HUES6 (cell line): ENCODE measurements at regions not wholly inside any gene's neighbourhood (a gene's known extent, or its start where the extent isn't known, plus 50 kb on each side); places are given as distances from the start of the nearest gene placed in this dataset.

Source experiments
- H3K27ac ChIP-seq: 2 replicates; pipeline ENCODE4 v1.7.0; 2013; ENCODE audit warnings: low read depth, mild to moderate bottlenecking, low read length, inconsistent platforms
- H3K27me3 ChIP-seq: 2 replicates; pipeline ENCODE4 v1.6.1; 2013; ENCODE audit warnings: low read length; ENCODE audit not compliant: control insufficient read depth, insufficient read depth
- H3K36me3 ChIP-seq: 2 replicates; pipeline ENCODE4 v1.6.1; 2013; ENCODE audit warnings: low read length; ENCODE audit not compliant: control insufficient read depth, insufficient read depth
- H3K4me1 ChIP-seq: 2 replicates; pipeline ENCODE4 v1.6.1; 2013; ENCODE audit warnings: low read length; ENCODE audit not compliant: control insufficient read depth, insufficient read depth
- H3K4me3 ChIP-seq: 2 replicates; pipeline ENCODE4 v1.5.1; 2013; ENCODE audit warnings: low read depth, low read length
- H3K9ac ChIP-seq: one replicate; pipeline ENCODE4 v1.6.1; 2013; ENCODE audit warnings: mild to moderate bottlenecking, low read length
- H3K9me3 ChIP-seq: 2 replicates; pipeline ENCODE4 v1.6.1; 2013; ENCODE audit warnings: low read depth, low read length; ENCODE audit not compliant: control insufficient read depth, insufficient read depth

DNA sequence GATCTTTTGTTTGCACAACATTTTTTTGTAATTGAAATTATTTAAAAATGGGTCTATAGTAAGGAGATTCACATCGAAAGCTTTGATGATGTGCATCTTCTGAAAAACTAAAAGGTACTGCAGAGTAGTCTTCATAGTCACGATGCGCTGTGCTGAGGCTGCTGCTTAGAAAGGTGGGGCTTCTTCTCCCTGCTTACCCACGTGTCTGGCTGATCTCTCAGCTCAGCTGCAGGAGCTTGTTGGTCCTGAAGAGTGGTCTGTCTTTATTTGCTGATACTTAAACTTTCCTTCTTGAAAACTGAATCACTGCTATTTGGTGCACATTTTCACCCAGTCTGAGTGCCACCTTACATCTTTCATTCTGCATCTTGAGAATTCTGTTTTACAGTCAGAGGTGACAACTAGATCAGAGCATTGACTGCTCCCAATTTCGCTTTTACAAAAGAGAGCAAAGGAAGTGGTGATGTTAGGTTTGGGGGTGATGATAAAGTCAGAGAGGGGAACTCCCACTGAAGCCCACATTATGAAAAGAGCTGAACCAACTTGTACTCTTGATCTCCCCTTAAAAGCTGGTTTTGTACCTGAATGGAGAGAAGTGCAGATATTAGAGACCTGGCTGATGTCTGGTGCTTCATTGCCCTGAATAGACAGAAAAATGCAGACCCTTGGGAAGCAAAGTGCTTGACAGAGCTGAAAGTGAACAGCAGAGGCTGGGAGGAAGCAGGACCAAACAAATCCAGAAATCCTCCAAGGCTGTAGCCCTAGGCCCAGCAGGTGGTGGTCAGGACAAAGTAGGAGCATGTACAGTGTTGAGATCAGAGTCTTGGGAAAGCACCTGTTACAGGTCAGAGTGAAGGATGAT, 984.5 kb downstream of the TSN start:
- no peak overlapping the region for H3K27ac ChIP-seq
- no peak overlapping the region for H3K4me3 ChIP-seq
- peaks cover 6% of the 10 kb centered on the region for H3K4me1 ChIP-seq
- no peaks in the 10 kb centered on the region for H3K27me3 ChIP-seq
- H3K9ac ChIP-seq: no peak overlapping the region
- peaks cover 9% of the 10 kb centered on the region; the same call in 1 of the 2 replicates for H3K9me3 ChIP-seq
- no peaks in the 10 kb centered on the region for H3K36me3 ChIP-seq

DNA sequence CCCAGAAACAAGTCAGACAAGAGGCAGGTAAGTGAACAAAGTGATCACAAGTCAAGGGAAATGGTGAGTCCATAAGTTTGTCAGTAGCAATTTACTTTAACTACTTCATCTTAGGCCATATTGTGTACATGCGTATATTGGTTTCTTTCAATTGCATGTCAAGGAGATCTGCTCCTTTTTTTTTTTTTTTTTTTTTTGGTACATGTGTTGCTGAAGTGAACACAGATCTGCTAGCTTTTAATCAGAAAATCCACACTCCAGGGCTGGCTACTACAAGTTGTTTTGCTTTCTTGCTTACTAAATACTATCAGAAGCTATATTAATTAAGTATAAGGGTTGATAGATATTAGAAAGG, 985.1 kb downstream of the TSN start:
- H3K27ac ChIP-seq: no peak overlapping the region
- peaks cover 9% of the 10 kb centered on the region; the same call in 1 of the 2 replicates for H3K9me3 ChIP-seq
- no peaks in the 10 kb centered on the region for H3K27me3 ChIP-seq
- 0 out of 2 replicates have a peak, but pooled peaks cover under 1% of the 10 kb centered on the region for H3K4me1 ChIP-seq
- no peak overlapping the region for H3K4me3 ChIP-seq
- no peaks in the 10 kb centered on the region for H3K36me3 ChIP-seq
- H3K9ac ChIP-seq: no peak overlapping the region

DNA sequence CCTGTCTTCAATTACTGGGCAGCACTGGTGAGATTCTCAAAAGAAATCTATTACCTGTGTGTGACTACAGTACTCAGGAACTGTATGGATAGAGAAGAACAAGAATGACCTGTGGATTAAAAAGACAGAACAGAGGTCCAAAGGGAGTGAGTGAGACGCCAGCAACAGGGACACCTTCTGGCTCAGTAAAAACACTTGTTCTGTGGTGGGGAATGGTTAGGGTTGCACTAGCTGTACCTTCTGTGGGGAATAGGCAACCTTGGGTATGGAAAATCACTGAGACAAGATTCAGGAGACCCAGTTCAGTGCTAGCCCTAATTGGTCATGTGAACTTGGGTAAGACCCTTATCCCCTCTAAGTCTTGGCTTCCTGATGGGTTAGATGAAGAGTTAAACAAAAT, 986.0 kb downstream of the TSN start:
- Histone ChIP-seq H3K9ac (no peak overlapping the region), H3K4me1 (no peaks in the 10 kb centered on the region), H3K27me3 (no peaks in the 10 kb centered on the region), H3K4me3 (no peak overlapping the region), H3K9me3 (peaks cover 9% of the 10 kb centered on the region; the same call in 1 of the 2 replicates), H3K36me3 (no peaks in the 10 kb centered on the region), H3K27ac (no peak overlapping the region)

DNA sequence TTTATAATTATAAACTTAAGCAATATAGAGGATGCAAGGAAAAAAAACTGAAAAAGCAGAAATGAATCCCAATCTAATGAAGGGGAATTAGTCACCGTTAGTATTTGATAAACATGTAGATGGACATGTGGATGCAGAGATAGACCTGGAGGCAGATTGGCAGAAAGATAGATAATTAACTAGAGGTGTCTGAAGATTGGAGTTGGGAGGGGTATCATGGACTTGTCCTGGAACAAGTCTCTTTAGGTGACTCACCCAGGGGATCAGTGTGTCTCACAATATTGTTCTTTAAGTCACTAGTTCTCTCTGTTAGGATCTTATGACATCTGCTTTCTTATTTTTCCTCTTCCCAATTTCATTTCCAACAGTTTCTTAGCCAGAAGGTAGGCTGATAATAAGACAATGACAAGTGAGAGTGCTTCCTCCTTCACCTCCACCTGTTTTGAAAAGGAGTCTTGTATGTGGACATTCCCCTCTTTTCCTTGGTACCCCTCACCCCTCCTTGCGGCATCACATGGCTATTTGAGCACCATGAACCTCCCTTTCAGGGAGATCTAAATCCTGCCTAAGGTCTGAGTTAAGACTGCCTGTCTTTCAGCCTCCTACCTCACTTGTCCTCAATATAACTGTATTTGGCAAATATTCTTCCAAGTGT, 987.7 kb downstream of the TSN start:
- Histone ChIP-seq H3K9me3 (peaks cover 2% of the 10 kb centered on the region; the same call in 1 of the 2 replicates), H3K27me3 (no peaks in the 10 kb centered on the region), H3K9ac (no peak overlapping the region), H3K36me3 (no peaks in the 10 kb centered on the region), H3K4me3 (no peak overlapping the region), H3K4me1 (peaks cover under 1% of the 10 kb centered on the region; the same call in 1 of the 2 replicates), H3K27ac (no peak overlapping the region)

DNA sequence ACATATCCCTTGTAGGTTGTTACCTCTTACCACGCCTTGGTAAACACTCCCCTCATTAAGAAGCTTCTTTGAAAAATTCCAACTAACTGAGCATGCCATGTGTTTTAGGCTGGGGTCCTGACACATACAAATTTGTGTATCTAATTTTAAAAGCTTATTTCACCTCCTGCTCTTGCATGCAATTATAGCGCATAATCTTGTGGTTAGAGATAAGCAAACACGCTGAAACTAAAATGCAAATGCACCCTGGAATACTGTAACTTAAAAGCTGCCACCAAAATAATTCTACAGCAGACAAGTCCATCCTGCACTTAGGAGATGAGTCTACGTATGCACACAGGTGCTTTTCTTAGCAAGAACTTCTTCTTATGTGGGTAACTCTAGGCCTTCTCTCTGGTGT, 990.2 kb downstream of the TSN start:
- no peaks in the 10 kb centered on the region for H3K9me3 ChIP-seq
- no peaks in the 10 kb centered on the region for H3K36me3 ChIP-seq
- no peak overlapping the region for H3K4me3 ChIP-seq

DNA sequence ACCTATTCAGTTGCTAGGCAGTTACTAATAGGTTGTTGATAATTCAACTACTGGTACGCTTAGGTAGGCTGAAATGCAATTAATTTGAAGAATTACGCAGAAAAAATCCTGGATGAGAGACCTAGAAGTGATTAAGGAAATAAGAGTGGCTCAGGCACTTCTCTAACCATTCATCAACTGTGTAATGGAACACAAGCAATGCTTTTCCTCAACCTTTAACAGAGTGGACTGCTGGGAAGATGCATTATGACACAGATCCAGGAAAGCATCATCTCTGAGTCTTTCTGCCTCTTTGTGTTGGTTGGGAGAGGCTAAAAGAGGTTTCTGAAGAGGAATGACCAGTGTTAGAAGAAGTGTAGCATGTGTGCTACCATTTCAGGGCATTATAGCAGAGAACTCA, 992.2 kb downstream of the TSN start:
- no peaks in the 10 kb centered on the region for H3K27me3 ChIP-seq
- no peaks in the 10 kb centered on the region for H3K36me3 ChIP-seq
- peaks cover 8% of the 10 kb centered on the region; the same call in 1 of the 2 replicates for H3K4me1 ChIP-seq
- H3K4me3 ChIP-seq: no peak overlapping the region
- H3K9ac ChIP-seq: no peak overlapping the region
- H3K27ac ChIP-seq: no peak overlapping the region
- no peaks in the 10 kb centered on the region for H3K9me3 ChIP-seq

More for the DNA sequence above, 990.2 kb downstream of the TSN start:
- H3K4me1 ChIP-seq: peaks cover 8% of the 10 kb centered on the region; the same call in 1 of the 2 replicates
- H3K9ac ChIP-seq: no peak overlapping the region
- H3K27ac ChIP-seq: no peak overlapping the region
- no peaks in the 10 kb centered on the region for H3K27me3 ChIP-seq

DNA sequence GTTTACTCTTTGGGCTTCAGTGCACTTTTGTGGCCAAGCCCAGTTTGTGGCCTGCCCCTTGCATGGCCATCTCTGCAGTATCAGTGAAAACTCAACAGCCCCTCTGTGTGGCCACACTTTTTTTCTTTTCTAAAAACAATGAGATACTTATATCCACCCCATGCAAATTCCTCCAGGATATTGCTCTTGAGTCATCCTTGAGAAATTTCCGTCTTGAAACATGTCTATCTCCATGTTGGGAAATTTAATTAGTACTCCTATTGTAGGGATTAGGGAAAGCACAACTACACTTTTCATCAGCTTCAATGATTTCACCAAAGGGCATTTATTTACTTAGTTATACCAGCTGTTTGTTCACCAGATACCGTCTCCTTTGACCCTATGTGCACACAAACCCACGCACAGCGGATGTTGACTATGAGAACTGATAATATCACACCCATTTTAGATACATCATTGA, 993.1 kb downstream of the TSN start:
- H3K36me3 ChIP-seq: no peaks in the 10 kb centered on the region
- peaks cover 8% of the 10 kb centered on the region; the same call in 1 of the 2 replicates for H3K4me1 ChIP-seq
- H3K4me3 ChIP-seq: no peak overlapping the region
- H3K27ac ChIP-seq: no peak overlapping the region
- no peaks in the 10 kb centered on the region for H3K27me3 ChIP-seq
- no peaks in the 10 kb centered on the region for H3K9me3 ChIP-seq
- H3K9ac ChIP-seq: no peak overlapping the region

DNA sequence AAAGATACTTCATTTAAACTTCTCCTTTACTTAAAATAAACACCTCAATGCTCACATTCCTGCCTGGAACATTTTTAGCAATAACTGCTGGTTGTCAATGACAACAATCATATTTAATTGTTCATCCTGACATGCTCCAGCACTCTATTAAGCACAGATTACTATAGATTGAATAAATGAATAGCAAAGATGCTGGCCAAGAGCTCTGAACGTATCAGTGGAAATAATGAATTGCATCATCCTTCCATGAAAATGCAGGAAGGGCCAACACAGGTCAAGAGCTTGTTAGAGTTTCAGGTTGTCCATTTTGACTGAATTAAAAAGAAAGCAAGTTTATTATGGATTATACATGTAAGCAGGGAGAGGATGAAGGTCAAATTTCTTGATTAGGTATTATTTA, 994.0 kb downstream of the TSN start:
- Histone ChIP-seq H3K27me3 (no peaks in the 10 kb centered on the region), H3K9me3 (no peaks in the 10 kb centered on the region), H3K27ac (no peak overlapping the region), H3K9ac (no peak overlapping the region), H3K4me1 (peaks cover 8% of the 10 kb centered on the region; the same call in 1 of the 2 replicates), H3K36me3 (no peaks in the 10 kb centered on the region), H3K4me3 (no peak overlapping the region)

DNA sequence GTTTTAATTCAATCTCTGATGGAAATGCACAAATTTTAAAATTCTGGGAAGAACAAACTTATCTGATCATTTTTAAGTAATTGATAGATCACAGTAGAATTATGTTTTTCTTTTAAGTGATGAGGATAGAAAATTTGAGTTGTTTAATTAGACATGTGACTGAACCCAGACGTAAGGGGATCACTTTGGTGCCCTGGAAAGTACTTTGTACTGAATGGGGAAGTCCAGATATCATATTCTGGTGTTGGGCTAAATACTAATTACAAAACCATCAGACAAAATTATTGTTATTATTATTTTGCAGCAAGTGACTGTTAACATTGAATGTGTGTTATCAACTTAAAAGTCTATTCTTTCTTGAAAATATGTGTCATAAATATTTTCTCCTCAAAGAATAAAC, 994.6 kb downstream of the TSN start:
- no peaks in the 10 kb centered on the region for H3K36me3 ChIP-seq
- no peak overlapping the region for H3K27ac ChIP-seq
- H3K9ac ChIP-seq: no peak overlapping the region
- H3K9me3 ChIP-seq: no peaks in the 10 kb centered on the region
- H3K4me3 ChIP-seq: no peak overlapping the region
- peaks cover 8% of the 10 kb centered on the region; the same call in 1 of the 2 replicates for H3K4me1 ChIP-seq
- H3K27me3 ChIP-seq: no peaks in the 10 kb centered on the region

DNA sequence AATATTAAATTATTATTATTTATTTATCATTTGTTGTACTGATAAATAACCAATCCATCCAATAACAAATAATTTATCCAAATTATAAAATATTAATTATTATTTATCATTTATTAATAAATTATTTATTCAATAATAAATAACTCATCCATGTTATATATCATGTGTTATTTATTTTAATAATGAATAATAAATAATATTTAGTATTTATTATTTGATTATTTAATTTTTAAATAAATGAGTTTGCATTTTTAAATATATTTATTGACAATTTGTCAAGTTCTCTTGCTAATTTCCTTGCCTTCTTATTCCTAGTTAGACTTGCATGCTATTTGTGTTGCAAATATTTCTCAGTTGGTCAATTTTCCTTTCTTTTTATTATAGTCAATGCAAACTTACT, 995.4 kb downstream of the TSN start:
- Histone ChIP-seq H3K4me1 (peaks cover 8% of the 10 kb centered on the region; the same call in 1 of the 2 replicates), H3K27me3 (no peaks in the 10 kb centered on the region), H3K9ac (no peak overlapping the region), H3K4me3 (no peak overlapping the region), H3K27ac (no peak overlapping the region), H3K36me3 (no peaks in the 10 kb centered on the region), H3K9me3 (no peaks in the 10 kb centered on the region)

DNA sequence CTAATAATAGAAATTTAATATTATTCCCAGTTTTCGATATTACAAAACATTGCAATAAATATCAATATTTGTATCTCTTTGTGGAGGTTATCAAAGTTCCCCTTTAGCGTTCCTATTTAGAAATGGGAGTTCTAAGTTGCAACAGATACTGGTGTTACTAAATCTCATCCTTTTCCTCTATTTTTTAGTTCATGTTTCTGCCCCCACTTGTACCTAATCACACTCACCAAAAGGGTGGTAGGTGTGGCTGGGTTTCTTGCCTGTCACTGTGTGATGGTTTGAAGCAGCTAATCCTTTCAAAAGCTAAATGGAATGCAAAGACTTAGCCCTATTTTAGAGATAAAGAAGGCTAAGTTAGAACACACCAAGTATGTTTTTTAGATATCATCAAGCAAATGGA, 997.9 kb downstream of the TSN start:
- Histone ChIP-seq H3K9ac (no peak overlapping the region), H3K27me3 (no peaks in the 10 kb centered on the region), H3K4me1 (peaks cover 6% of the 10 kb centered on the region; the same call in 1 of the 2 replicates), H3K9me3 (no peaks in the 10 kb centered on the region), H3K36me3 (no peaks in the 10 kb centered on the region), H3K27ac (no peak overlapping the region), H3K4me3 (no peak overlapping the region)
